ENCODE measurements at regions not wholly inside any gene's neighbourhood (a gene's known extent, or its start where the extent isn't known, plus 50 kb on each side); places are given as distances from the start of the nearest gene placed in this dataset.

DNA sequence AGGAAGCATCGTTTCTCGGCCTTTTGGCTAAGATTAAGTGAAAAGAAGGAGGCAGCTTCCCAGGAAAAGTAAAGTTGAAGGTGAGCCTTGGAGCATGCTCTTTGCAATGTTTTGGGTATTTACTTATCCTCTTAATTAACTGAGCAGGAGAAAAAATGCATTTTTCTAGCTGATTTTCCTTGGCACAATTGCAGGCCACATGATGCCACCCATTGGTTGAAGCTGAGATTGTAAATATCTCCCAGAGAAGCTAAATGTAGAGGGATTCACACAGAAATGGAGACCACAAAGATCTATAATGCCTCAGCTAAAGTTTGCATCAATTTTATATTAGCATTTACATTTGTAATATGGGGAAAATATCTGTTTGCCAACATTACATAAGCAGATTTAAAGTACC lies 294.1 kb downstream of the KCNS3 start:
- DNase-seq = no peak

DNA sequence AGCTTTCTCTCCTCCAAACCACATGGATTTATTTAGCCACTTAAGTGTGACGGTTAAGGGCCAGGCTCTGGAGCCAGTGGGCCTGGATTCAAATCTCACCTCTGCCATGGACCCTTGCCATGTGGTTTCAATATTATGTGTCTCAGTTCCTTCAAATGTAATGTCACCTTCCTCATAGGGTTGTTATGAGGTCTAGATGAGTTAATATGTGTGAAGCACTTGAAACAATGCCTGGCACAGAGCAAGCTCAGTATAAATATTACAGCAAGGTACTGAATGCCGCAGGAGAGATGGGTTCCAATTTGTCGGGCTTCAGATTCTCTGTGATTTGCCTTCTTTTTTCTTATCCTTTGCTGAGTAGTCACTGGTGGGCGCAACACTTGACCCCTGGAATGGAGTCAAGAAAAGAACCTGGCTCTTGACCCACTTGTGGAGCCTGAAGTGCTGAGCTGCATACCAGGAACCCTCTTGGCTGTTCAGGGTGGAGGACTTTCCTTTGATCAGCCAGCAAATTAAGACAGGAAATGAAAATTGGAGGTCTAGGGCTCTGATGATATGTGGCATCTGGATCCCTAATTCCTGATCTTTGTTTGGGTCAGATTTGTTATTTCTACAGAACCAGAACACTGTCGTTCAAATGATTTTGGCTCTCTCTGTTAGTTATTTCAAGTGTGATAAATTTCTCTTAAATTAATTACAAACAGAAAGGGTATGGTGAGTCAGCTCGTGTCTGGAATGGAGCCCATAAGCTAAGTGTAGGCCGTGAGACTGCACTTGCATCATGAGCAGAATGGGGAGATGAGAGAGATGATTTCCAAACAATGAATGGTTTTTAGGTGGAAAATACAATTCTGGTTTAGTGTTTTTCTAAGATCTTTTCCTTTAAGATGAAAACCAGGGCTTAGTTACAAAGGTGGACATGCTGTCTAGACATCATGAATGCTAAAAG lies 293.0 kb downstream of the KCNS3 start:
- DNase-seq = no peak

DNA sequence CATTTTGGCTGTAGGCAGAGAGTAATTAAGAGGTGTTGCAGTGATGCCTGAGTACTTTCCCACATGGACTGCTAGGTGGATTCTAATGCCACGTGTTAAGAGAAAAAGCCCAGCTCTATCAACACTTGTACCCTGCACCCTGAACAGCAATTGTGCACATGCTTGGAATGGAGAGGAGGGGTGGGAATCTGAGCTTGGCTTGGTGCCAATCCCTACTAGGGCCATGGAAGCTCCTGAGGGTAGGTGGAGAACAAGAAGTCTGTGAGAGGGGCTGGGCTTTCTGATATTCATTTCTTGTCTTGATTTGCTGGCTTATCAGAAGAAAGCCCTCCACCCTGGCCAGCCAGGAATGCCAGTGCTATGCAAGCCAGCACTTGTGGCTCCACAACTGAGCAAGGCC lies 292.2 kb downstream of the KCNS3 start:
- DNase-seq = no peak

DNA sequence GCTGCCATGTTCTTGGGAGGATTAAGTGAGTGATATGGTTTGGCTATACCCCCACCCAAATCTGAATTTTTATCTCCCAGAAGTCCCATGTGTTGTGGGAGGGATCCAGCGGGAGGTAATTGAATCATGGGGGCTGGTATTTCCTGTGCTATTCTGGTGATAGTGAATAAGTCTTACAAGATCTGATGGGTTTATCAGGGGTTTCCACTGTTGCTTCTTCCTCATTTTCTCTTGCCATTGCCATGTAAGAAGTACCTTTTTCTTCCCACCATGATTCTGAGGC lies 291.4 kb downstream of the KCNS3 start:
- no peak for DNase-seq

DNA sequence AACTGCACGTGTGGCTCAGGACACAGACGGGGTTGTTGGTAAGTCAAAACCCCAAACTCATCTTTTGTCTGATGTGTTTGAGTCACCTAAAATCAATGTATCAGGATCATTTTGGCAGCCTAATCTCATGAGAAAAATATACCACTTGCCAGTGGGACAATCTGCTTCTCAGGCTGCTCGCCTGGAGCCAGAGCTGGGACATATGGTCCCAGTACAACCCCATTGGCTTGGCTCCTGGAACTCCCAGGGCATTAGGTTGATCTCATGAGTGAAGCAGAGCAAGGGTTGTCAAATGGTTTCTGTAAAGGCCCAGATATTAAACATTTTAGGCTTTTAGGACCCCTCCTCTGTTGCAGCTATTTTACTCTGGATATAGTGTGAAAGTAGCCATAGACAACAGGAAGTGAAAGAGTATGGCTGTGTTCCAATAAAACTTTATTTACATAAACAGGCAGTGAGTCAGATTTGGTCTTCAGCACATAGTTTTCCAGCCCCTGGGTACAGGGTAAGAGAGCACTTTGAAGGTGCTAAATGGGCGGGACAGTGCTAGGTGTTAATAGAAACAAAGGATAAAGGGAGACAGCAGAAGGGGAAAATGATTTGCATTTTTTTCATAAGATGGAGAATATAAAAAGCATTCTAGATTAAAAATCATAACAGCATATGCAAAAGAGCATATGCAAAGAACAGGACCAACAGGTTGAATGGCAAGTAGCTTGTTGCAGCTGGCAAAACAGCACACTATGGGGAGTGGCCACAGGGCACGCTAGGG lies 290.8 kb downstream of the KCNS3 start:
- no peak for DNase-seq

DNA sequence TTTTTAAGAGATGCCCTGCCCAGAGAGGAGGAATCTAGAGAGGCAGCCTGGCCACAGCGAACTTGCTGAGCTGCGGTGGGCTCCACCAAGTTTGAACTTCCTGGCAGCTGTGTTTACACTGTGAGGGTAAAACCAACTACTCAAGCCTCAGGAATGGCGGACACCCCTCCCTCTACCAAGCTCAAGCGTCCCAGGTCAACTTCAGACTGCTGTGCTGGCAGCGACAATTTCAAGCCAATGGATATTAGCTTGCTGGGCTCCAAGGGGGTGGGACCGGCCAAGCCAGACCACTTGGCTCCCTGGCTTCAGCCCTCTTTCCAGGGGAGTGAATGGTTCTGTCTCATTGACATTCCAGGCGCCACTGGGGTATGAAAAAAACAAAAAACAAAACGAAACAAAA lies 289.4 kb downstream of the KCNS3 start:
- no peak for DNase-seq

DNA sequence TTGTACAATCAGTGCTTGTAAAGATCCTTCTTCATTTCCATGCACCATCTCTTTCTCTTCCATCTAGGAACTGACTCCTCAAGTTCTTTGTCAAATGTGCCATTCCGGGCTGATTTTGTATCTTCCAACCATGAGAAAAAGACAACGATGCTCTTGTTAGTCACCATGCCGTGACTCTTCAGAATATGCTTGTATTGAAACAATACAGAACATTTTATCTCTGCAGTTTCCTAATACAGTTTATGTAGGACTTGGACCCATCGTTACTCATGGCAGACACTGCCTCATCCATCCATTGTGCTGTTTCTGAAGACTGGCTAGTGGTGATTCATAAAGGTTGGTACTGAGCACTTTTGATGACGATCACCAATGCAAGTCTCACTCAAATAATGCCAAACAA lies 283.2 kb downstream of the KCNS3 start:
- DNase-seq = no peak

DNA sequence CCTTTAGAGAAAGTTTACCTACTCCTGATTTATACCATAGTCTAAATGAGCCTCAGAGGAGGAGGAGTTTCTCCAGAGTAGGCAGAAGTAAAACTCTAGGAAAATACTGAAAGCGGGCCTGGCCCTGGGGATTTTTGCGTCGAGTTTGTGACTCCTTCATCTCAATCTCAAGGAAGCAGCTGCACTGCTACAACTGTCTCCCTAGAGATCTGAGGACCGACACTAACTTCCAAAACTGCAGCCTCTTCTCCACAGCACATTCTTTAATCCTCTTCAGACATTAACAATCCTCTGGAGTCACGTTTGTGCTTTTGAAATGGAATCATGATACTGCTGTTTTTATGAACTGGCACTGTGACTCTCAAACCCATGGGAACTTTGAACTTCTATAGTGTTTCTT lies 281.4 kb downstream of the KCNS3 start:
- DNase-seq = no peak

DNA sequence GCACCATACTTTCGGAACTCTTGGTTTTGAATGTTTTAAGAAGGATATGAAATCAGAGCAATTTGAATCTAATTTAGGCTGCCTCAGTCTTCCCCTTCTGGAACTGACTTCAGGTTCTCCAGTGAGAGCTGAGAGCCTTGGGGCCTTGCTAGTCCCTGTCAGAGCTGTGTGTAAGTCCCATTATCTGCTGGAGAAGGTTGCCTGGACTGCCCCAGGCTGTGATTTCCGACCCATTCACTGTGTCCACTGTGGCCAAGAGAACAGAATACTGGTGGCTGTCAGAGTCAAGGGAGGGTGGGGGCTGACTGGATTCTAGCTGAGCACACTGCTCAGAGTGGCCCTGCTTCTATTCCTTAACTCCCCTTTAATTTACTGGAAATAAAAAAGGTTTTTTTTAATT lies 278.0 kb downstream of the KCNS3 start:
- no peak for DNase-seq

DNA sequence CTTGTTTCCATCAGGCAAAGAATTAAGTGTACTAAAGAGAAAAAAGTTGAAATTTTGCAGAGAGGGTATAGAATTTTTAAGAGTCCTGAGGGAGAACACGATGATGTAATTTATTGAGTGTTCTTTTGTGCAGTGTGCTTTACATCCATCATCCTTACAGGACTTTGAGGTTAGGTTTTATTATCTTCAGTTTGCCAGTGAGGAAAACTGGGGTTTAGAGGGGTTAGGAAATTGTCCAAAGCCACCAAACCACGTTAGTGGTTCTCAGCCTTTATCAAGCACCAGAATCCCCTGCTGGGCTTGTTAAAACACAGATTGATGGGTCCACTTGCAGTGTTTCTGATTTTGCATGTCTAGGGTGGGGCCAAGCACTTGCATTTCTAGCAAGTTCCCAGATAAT lies 277.5 kb downstream of the KCNS3 start:
- no peak for DNase-seq

DNA sequence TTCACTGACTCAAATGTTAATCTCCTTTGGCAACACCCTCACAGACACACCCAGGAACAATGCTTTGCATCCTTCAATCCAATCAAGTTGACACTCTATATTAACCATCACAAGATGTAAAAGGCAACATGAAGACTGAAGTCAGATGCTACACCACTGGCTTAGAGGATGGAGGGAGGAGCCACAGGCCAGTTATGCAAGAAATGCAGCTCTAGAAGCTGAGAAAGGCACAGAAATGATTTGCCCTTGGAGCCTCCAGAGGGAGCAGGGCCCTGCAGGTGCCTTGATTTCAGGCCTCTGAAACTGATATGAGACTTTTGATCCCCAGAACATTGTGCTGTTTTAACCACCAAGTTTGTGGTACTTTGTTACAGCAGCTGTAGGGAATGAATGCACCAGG lies 276.3 kb downstream of the KCNS3 start:
- DNase-seq = no peak

DNA sequence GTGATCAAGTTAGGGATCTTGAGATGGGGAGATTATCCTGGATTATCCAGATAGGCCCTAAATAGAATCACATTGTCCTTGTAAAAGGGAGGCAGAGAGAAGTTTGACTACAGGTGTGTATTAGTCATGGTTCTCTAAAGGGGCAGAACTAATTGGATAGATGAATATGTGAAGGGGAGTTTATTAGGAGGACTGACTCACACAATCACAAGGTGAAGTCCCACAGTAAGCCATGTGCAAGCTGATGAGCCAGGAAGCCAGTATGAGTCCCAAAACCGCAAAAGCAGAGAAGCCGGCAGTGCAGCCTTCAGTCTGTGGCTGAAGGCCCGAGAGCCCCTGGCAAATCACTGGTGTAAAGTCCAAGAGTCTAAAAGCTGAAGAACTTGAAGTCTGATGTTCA lies 275.8 kb downstream of the KCNS3 start:
- DNase-seq = no peak

DNA sequence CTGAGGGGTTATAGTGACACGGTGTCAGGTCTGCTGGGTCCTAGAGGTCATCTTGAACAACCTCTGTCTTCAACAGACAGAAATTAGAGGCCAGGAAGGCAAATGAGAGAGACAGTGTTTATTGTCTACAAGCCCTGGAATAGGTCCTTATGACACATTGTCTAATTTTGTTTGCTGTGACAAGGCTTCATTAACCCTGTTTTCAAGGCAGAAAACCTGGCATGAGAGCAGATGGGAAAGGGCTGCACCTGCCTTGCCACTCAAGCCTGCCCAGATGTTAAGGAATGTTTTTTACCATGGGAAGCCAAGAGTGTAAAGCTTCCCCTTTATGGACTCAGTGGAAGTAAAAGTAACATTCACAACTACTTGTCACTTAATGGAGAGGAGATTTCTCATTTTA lies 275.3 kb downstream of the KCNS3 start:
- DNase-seq = no peak

DNA sequence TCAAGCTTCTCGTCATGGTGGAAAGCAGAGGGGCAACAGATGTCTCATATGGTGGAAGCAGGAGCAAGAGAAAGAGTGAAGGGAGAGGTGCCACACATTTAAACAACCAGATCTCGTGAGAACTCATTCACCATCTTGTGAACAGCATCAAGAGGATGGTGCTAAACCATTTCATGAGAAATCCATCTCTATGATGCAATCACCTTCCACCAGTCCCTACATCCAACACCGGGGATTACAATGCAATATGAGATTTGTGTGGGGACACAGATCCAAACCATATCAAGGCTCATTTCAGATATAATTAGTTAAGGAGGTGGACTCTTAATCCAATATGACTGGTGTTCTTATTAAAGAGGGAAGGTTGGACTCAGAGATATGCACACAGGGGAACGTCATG lies 272.8 kb downstream of the KCNS3 start:
- no peak for DNase-seq

DNA sequence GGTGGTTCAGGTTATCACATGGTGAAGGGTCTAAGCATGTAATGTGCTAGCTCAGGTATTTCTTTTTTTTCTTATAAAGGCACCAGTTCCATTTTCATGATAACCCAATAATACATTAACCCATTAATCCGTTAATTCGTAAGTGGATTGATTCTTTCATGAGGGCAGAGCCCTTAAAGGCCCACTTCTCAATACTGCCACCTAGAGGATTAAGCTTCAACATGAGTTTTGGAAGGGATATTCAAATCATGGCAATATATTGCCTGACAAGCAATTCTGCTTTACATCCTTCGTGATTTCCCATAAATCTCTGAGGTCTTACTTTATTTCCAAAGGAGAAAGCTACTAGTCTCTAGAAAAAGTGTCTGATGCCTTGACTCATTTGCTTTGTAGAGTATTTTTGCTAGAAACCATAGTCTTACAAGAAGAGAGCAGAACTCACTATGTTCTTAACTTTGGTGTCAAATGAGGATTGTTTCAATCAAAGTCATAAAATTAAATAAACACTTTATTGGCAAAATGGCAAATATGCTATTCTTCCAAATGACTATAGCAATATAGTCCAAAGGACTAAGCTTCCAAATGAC lies 271.3 kb downstream of the KCNS3 start:
- DNase-seq = no peak

DNA sequence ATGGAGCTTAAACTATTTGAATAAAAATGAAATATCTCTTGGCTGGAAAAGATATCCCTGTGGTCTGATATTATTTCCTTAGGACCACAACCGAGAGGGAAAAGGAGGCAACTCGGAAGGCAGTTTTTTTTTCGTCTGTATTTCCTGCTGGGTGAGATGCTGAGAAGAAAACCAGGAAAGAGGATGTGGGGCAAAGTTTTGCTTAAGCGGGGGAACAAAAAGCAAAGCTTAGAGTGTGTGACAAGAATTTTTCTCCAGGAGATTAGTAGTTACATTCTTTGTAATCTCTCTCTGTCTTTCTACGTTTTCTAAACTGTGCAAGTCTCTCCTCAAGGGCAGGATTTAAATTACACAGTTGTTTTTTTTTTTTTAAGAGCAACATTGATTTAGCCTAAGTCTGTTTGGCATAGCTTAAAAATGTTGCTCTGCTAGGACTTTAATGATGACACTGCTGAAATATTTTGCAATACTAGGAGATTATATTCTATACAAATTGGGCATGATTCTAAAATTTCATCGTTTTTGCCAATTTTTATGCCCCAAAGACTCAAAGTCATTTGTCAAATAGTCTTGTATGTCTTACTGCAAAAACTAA lies 258.5 kb downstream of the KCNS3 start:
- no peak for DNase-seq

DNA sequence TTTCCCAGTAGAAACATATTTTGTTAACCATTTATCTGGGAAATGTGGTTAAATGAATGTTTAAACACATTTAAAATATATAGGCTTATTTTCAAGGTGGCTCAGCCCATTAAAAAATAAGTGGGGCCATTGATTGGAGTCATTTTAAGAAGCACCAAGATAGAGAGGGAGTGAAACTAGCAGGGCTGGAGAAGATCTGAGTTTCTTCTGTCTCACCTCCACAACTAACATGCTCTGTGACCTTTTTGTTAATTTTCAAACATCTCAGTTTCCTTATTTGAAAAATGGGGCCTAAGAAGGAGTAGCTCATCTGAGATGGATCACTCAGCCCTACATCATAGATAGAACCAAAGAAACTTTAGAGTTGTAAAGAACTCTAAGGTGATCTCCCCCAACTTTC lies 254.8 kb downstream of the KCNS3 start:
- no peak for DNase-seq

DNA sequence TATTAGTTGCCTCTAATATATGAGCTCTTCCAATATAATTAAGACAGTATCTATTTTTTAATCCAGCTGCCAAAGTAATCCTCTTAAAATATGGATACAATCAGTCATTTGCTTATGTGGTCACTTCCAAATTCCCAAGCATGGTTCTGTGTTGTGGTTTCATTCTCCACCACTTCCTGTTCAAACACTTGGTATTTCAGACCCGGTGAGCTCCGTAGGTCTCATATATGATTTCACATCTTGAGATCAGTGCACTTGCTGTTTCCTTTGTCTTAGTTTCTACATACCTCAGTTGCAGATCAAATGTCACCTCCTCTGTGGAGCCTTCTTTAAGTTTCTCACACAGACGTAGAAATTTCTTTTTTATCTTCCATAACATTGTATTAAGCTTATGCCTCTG lies 254.2 kb downstream of the KCNS3 start:
- DNase-seq = no peak

DNA sequence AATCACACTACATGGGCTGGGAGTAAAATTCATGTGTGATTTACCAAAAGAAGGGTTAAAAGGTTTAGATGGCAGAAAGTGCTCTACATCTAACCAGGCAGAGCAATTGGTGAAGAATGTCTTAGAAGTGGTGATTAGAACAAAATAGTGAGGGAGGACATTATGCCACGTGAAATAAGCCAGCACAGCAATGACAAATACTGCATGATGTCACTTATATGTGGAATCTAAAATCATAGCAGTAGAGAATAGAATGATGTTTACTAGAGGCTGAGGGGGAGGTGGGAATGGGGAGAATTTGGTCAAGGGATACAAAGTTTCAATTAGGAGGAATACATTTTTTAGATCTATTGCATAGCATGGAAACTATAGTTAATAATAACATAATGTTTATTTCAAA lies 253.3 kb downstream of the KCNS3 start:
- DNase-seq = no peak

DNA sequence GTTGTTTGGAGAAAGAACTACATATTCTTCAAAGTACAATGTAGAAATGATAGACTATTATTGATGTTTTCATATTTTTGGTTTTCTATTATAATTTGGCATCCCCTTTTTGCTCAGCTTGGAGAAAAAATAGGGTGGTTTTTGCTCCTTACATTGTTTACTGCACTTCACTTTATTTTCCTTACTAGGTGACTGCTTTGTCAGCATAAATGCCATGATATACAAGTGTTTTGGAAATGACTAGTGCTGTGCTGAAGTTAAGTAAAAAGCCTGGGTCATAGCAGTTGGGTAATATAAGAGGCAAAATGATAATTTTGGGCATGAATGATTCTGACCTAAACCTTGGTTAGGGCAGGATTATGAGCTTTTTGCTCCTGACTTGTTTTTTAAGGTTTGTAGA lies 250.9 kb downstream of the KCNS3 start:
- DNase-seq = no peak

DNA sequence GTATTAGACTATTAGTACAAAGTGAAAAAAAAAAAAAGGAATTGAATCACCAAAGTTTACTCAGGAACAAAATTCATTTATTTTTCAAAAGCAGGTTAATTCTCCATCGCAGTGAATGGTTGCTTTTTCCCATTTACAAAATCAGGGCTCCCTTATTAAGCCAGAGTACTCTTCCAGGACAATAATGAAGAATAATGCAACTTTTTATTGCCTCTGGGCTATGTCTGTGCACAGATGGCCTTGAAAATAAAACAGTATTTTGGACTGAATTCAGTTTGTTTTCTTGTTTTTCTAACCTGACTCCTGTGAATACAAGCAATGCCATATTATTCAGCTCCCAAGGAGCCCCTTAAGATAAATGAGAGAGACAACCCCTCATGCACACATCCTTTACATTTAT lies 246.8 kb downstream of the KCNS3 start:
- no peak for DNase-seq

DNA sequence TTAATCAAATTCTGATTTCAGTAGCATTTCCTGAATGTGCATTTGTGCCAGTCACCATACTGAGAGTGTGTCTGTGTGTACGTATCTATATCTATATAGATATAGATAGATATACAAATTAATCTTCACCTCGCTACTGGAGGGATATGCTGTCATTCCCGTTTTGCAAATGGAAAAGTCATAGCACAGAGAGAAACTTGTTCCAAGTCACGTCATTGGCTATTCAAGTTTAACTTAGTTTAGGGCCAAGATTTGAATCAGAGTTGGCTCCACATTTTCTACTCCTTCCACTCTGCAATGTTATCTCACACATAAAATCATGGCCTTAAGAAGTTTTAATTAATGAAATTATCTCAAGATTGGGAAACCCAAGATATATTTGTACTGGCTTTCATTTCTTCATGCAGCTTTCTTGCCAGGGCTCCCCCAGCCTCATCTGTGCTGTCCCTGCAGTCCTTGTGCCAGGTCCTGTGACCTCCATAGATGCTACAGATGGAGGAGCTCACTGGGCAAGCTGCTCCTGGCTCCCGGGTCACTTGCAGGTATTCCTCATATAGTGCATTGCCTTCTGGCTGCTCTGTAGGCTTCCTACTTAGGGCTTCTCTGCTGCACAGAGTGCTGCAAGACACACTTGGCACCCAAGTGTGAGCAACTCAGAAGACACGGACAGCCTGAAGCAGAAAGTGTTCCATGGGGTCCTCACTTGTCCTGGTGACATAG lies 245.8 kb downstream of the KCNS3 start:
- no peak for DNase-seq

DNA sequence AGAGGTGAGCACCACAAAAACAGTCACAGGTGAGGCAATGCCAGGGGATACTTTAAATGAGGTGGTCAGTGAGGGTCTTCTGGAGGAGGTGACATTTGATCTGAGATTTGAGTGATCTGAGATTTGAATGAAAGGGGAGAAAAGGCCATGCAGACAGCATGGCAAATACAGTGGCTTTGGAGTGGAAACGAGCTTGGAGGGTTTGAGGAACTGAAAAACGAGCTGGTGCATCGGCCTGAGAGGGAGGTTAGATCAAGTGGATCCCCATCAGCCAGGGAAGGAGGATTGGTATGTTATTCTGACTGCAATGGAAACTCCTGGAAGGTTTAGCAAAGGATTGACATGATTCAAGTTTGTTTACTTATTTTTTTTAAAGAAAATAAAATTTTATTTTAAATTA lies 245.1 kb downstream of the KCNS3 start:
- DNase-seq = no peak
